ENCODE measurements at regions not wholly inside any gene's neighbourhood (a gene's known extent, or its start where the extent isn't known, plus 50 kb on each side); places are given as distances from the start of the nearest gene placed in this dataset.

- TF ChIP-seq CTCF (IDR thresholded peaks at IDR 0.05; ENCODE audit: poor library complexity) (no peak), EZH2phosphoT487 (IDR thresholded peaks at IDR 0.05; ENCODE audit: low read depth, severe bottlenecking, unreplicated experiment) (no peak)
Measured at GRCh38 chr16:76634847-76635697, 357.9 kb downstream of the CNTNAP4 start.

All from hepatocyte (in vitro differentiated cells).